Left ventricle myocardium inferior (tissue), 1 donor: ENCODE measurements at regions not wholly inside any gene's neighbourhood (a gene's known extent, or its start where the extent isn't known, plus 50 kb on each side); places are given as distances from the start of the nearest gene placed in this dataset.

ENCODE experiments used
- DNase-seq: peaks from one replicate; pipeline ENCODE4 v3.0.0-alpha.2; 2020
- H3K27ac ChIP-seq: fragments of 200-600 bp; replicated peaks from 2 replicates; pipeline ENCODE4 v1.8.0; 2021
- H3K27me3 ChIP-seq: fragments of 200-600 bp; 2 replicates; pipeline ENCODE4 v1.8.0; 2021; ENCODE audit warnings: low read depth
- H3K36me3 ChIP-seq: fragments of 200-600 bp; 2 replicates; pipeline ENCODE4 v1.8.0; 2021
- H3K4me1 ChIP-seq: fragments of 200-600 bp; 2 replicates; pipeline ENCODE4 v1.8.0; 2021
- H3K4me3 ChIP-seq: fragments of 200-600 bp; 2 replicates; pipeline ENCODE4 v1.8.0; 2021; ENCODE audit warnings: mild to moderate bottlenecking, moderate library complexity
- H3K9me3 ChIP-seq: fragments of 200-600 bp; replicated peaks from 2 replicates; pipeline ENCODE4 v1.8.0; 2021
- intact Hi-C: fragments of 100-400 bp; cut with micrococcal nuclease; formaldehyde crosslinking; loops from one replicate; pipeline ENCODE4 v1.11.0; 2022
- TF ChIP-seq, protein P1 (sequence below): fragments of 200-600 bp; IDR thresholded peaks from 2 replicates; pipeline ENCODE4 v1.8.0; 2021; ENCODE audit warnings: antibody characterized with exemption, mild to moderate bottlenecking, borderline replicate concordance
- donor health status: DM: no; HTN: yes; CAD: no; lungs with severe emphysema.

DNA sequence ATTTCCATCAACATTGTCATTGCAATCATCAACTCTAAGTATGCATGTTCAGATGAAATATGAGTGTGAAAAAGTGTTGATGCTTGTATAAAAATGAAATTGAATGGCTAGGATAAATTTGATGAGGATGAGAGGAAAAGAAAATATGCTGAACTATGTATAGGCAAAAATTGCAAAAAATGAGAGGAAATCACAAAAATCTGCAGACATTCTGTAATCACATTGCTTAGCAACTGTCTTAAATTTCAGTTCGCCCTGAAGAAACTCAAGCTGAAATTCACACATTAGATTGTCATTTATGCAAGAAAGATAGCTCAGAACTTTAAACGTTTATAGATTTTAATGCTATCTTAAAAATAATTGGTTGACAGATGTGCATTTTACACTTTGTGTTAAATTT lies 1098.8 kb upstream of the IGFBP7 start:
- TF ChIP-seq, protein P1, sequence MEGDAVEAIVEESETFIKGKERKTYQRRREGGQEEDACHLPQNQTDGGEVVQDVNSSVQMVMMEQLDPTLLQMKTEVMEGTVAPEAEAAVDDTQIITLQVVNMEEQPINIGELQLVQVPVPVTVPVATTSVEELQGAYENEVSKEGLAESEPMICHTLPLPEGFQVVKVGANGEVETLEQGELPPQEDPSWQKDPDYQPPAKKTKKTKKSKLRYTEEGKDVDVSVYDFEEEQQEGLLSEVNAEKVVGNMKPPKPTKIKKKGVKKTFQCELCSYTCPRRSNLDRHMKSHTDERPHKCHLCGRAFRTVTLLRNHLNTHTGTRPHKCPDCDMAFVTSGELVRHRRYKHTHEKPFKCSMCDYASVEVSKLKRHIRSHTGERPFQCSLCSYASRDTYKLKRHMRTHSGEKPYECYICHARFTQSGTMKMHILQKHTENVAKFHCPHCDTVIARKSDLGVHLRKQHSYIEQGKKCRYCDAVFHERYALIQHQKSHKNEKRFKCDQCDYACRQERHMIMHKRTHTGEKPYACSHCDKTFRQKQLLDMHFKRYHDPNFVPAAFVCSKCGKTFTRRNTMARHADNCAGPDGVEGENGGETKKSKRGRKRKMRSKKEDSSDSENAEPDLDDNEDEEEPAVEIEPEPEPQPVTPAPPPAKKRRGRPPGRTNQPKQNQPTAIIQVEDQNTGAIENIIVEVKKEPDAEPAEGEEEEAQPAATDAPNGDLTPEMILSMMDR, result no peak
- H3K4me3 ChIP-seq, result no peak overlapping the region
- H3K4me1 ChIP-seq, result no peaks in the 10 kb centered on the region
- intact Hi-C loops, result no loop called here
- no peak for DNase-seq
- no peaks in the 10 kb centered on the region for H3K9me3 ChIP-seq
- no peaks in the 10 kb centered on the region for H3K36me3 ChIP-seq
- H3K27ac ChIP-seq, result no peak overlapping the region
- H3K27me3 ChIP-seq, result no peaks in the 10 kb centered on the region

DNA sequence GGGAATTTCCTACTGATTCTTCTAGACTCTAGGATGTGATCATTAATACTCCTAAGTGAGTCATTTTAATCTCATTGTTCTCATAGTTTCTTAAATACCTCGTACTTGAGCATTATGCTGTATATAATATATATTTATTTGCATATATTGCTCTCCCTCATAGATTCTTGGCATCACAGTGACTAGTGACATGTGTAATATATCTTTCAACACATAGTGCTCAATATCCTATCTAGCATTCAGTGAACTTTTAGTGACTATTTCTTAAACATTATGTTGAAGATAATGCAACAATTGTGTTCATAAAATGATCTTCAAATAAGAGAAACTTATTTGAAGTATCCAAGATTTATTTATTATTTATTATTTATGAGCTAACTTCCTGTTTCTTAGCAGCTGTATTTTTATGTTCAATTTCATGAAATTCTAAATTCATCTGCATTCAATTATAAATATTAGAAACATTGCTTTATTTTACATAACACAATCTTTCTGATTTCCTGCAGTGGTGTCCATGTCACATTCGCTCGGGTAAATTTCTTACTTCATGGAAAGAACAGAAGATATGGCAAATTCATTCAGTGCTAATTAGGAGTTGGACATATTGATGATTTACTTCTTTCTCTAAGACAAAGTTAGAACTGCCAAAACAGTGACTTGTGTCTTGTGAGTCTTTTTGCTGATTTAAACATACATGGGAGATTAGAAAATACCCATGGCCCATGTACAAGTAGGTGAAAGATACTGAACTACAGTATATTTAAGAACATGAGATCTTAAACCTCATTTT lies 1095.5 kb upstream of the IGFBP7 start:
- Histone ChIP-seq H3K27ac (no peak overlapping the region), H3K27me3 (no peaks in the 10 kb centered on the region), H3K4me3 (no peak overlapping the region), H3K9me3 (no peaks in the 10 kb centered on the region), H3K36me3 (no peaks in the 10 kb centered on the region), H3K4me1 (no peaks in the 10 kb centered on the region)
- TF ChIP-seq, protein P1, result no peak
- DNase-seq, result no peak
- intact Hi-C loops, result no loop called here

DNA sequence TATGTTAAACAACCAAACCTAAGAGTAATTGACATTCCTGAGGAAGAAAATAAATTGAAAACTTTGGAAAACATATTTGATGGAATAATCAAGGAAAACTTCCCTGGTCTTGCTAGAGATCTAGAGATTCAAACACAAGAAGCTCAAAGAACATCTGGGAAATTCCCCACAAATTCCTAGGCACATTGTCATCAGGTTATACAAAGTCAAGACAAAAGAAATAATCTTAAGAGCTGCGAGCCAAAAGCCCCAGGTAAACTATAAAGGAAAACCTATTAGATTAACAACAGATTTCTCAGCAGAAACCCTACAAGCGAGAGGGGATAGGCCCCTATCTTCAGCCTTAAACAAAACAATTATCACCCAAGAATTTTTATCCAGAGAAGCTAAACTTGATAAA lies 1082.0 kb upstream of the IGFBP7 start:
- TF ChIP-seq, protein P1, result no peak
- no peak for DNase-seq
- Histone ChIP-seq H3K4me3 (no peak overlapping the region), H3K9me3 (peaks cover 5% of the 10 kb centered on the region), H3K4me1 (no peaks in the 10 kb centered on the region), H3K36me3 (no peaks in the 10 kb centered on the region), H3K27me3 (no peaks in the 10 kb centered on the region), H3K27ac (no peak overlapping the region)
- intact Hi-C loops, result no loop called here

DNA sequence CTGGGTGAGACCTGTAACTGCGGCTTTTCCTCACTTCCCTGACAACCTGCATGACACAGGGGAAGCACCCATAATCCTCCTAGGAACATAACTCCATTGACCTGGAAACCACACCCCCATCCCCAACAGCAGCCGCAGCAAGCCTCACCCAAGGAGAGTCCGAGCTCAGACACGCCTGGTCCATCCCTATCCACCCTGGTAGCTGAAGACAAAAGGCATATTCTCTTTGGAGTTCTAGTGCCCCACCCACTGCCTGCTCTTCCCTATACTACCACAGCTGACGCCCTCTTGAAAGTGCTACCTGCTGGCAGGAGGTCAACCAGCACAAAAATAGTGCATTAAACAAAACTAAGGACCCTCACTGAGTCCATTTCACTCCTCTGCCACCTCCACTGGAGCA lies 1080.9 kb upstream of the IGFBP7 start:
- intact Hi-C loops, result no loop called here
- no peak overlapping the region for H3K4me3 ChIP-seq
- TF ChIP-seq, protein P1, result no peak
- H3K9me3 ChIP-seq, result peaks cover 5% of the 10 kb centered on the region
- DNase-seq, result no peak
- no peaks in the 10 kb centered on the region for H3K36me3 ChIP-seq
- no peaks in the 10 kb centered on the region for H3K27me3 ChIP-seq
- no peaks in the 10 kb centered on the region for H3K4me1 ChIP-seq
- no peak overlapping the region for H3K27ac ChIP-seq

DNA sequence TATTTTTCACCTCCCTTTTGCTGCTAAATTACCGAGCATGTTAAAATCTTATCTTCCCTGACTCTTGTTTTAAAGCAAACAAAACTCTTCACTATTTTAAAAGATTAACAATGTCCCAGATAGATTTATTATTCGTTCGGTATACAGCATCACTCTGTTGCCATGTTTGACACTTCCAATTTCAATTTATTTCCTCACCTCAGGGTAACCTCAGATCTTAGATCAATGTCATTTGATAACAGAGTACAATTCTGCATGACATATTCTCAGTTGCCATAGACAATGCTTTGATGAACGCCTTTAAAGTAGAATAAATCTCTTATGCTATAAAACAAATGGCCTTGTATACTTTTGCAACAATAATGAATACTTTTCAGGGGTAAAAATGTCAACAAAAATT lies 1078.1 kb upstream of the IGFBP7 start:
- H3K9me3 ChIP-seq, result peaks cover 14% of the 10 kb centered on the region
- H3K36me3 ChIP-seq, result no peaks in the 10 kb centered on the region
- H3K4me3 ChIP-seq, result no peak overlapping the region
- intact Hi-C loops, result no loop called here
- H3K27ac ChIP-seq, result no peak overlapping the region
- no peak for DNase-seq
- TF ChIP-seq, protein P1, result no peak
- no peaks in the 10 kb centered on the region for H3K27me3 ChIP-seq
- no peaks in the 10 kb centered on the region for H3K4me1 ChIP-seq
